HuH-7.5 (cell line): ENCODE measurements at regions not wholly inside any gene's neighbourhood (a gene's known extent, or its start where the extent isn't known, plus 50 kb on each side); places are given as distances from the start of the nearest gene placed in this dataset.
A peak's percentile ranks its signal among the peaks of the same experiment; 100 is the strongest.

Experiments used
- DNase-seq: peaks from one replicate; pipeline ENCODE4 v3.0.0; 2011; ENCODE audit warnings: low spot score

- DNase-seq = no peak
These were observed 81.7 kb upstream of the TMPRSS2 start for GRCh38 chr21:41589620-41590175.

- no peak for DNase-seq
These were observed 81.2 kb upstream of the TMPRSS2 start for GRCh38 chr21:41589131-41589530.

- no peak for DNase-seq
These were observed 77.4 kb upstream of the TMPRSS2 start for GRCh38 chr21:41585199-41585994.

GRCh38 chr21:41584603-41585176, 76.7 kb upstream of the TMPRSS2 start:
- DNase-seq = no peak

GRCh38 chr21:41583274-41583790, 75.4 kb upstream of the TMPRSS2 start:
- DNase-seq = peak; percentile 35

- no peak for DNase-seq
These were observed 74.9 kb upstream of the TMPRSS2 start for GRCh38 chr21:41582866-41583265.

GRCh38 chr21:41582298-41582840, 74.4 kb upstream of the TMPRSS2 start:
- DNase-seq = no peak

- no peak for DNase-seq
These were observed 73.8 kb upstream of the TMPRSS2 start for GRCh38 chr21:41581592-41582228.

- DNase-seq = no peak
These were observed 73.0 kb upstream of the TMPRSS2 start for GRCh38 chr21:41580758-41581554.

GRCh38 chr21:41579692-41580091, 71.7 kb upstream of the TMPRSS2 start:
- DNase-seq = no peak

- DNase-seq = no peak
These were observed 70.8 kb upstream of the TMPRSS2 start for GRCh38 chr21:41578716-41579115.

GRCh38 chr21:41578083-41578482, 70.1 kb upstream of the TMPRSS2 start:
- no peak for DNase-seq

- DNase-seq = no peak
These were observed 68.2 kb upstream of the TMPRSS2 start for GRCh38 chr21:41576013-41576615.

GRCh38 chr21:41573902-41574690, 66.1 kb upstream of the TMPRSS2 start:
- no peak for DNase-seq

GRCh38 chr21:41571938-41572510, 64.1 kb upstream of the TMPRSS2 start:
- no peak for DNase-seq

GRCh38 chr21:41570791-41571355, 62.9 kb upstream of the TMPRSS2 start:
- DNase-seq = no peak

- DNase-seq = no peak
These were observed 60.8 kb upstream of the TMPRSS2 start for GRCh38 chr21:41568606-41569385.

GRCh38 chr21:41567901-41568510, 60.0 kb upstream of the TMPRSS2 start:
- DNase-seq = no peak
